ENCODE measurements at regions not wholly inside any gene's neighbourhood (a gene's known extent, or its start where the extent isn't known, plus 50 kb on each side); places are given as distances from the start of the nearest gene placed in this dataset.
"Not testable (repeated sequence)": the region's sequence is repeated elsewhere in the genome, so short reads cannot be mapped to it uniquely, and the experiment has no call there.

- DNase-seq (ENCODE audit: low spot score) = not testable (repeated sequence)
Observed at GRCh38 chr17:30686538-30687479, 137.7 kb downstream of the CRLF3 start.

- not testable (repeated sequence) for DNase-seq (ENCODE audit: low spot score)
Observed at GRCh38 chr17:30682280-30682679, 142.2 kb downstream of the CRLF3 start.

- not testable (repeated sequence) for DNase-seq (ENCODE audit: low spot score)
Observed at GRCh38 chr17:30680681-30681080, 143.8 kb downstream of the CRLF3 start.

GRCh38 chr17:30677550-30678249 lies 146.8 kb downstream of the CRLF3 start:
- DNase-seq (ENCODE audit: low spot score) = no peak

- DNase-seq (ENCODE audit: low spot score) = not testable (repeated sequence)
Observed at GRCh38 chr17:30675777-30676492, 148.6 kb downstream of the CRLF3 start.

- not testable (repeated sequence) for DNase-seq (ENCODE audit: low spot score)
Observed at GRCh38 chr17:30669217-30669649, 155.3 kb downstream of the CRLF3 start.

GRCh38 chr17:30668360-30669181 lies 155.9 kb downstream of the CRLF3 start:
- DNase-seq (ENCODE audit: low spot score) = not testable (repeated sequence)

GRCh38 chr17:30667657-30668359 lies 156.7 kb downstream of the CRLF3 start:
- not testable (repeated sequence) for DNase-seq (ENCODE audit: low spot score)

GRCh38 chr17:30666838-30667656 lies 157.4 kb downstream of the CRLF3 start:
- not testable (repeated sequence) for DNase-seq (ENCODE audit: low spot score)

- DNase-seq (ENCODE audit: low spot score) = not testable (repeated sequence)
Observed at GRCh38 chr17:30663727-30664455, 160.6 kb downstream of the CRLF3 start.

- DNase-seq (ENCODE audit: low spot score) = not testable (repeated sequence)
Observed at GRCh38 chr17:30657148-30657547, 167.3 kb downstream of the CRLF3 start.

- DNase-seq (ENCODE audit: low spot score) = not testable (repeated sequence)
Observed at GRCh38 chr17:30653038-30653437, 171.5 kb downstream of the CRLF3 start.

GRCh38 chr17:30650149-30650548 lies 172.9 kb downstream of the GOSR1 start:
- not testable (repeated sequence) for DNase-seq (ENCODE audit: low spot score)

- not testable (repeated sequence) for DNase-seq (ENCODE audit: low spot score)
Observed at GRCh38 chr17:30648015-30648620, 170.9 kb downstream of the GOSR1 start.

GRCh38 chr17:30645875-30646274 lies 168.7 kb downstream of the GOSR1 start:
- DNase-seq (ENCODE audit: low spot score) = not testable (repeated sequence)

GRCh38 chr17:30644713-30645112 lies 167.5 kb downstream of the GOSR1 start:
- not testable (repeated sequence) for DNase-seq (ENCODE audit: low spot score)

GRCh38 chr17:30644287-30644686 lies 167.1 kb downstream of the GOSR1 start:
- DNase-seq (ENCODE audit: low spot score) = not testable (repeated sequence)

GRCh38 chr17:30641428-30641827 lies 164.2 kb downstream of the GOSR1 start:
- not testable (repeated sequence) for DNase-seq (ENCODE audit: low spot score)

Data from SW480 (cell line).